ENCODE measurements at regions not wholly inside any gene's neighbourhood (a gene's known extent, or its start where the extent isn't known, plus 50 kb on each side); places are given as distances from the start of the nearest gene placed in this dataset.

DNA sequence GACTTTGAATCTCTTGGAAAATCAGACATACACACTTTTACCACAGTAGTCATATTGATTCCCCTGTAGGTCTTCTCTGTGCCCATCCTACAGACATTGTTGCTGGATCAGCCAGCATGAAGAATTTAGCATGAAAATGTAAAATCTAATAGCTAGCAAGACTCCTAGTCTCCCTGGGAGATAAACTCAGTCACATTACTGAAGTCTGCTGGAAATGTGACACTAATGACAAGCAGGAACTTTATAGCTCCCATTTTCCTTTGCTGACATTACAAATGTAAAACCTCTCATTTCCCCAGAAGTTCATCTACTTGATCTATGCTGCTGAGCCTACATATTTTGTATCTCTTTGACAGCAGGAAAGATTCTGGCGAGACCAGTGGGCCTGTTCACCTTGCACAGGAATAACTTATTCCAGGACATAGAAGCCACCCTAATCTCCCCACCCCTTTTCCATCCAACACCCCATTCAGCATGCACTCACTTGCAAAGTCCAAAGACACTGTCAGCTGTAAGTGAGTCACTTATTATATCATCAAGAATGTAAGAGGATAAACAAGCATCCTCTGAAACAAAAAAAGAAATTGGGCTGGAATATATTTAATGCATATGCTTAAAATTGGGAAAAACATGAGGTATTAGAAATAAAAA lies 648.3 kb upstream of the PKDCC start:
- H3K27me3 ChIP-seq (replicated peaks; ENCODE audit: insufficient read depth, low read depth, low read length, poor library complexity): no peaks in the 10 kb centered on the region
- TF ChIP-seq, protein P1, sequence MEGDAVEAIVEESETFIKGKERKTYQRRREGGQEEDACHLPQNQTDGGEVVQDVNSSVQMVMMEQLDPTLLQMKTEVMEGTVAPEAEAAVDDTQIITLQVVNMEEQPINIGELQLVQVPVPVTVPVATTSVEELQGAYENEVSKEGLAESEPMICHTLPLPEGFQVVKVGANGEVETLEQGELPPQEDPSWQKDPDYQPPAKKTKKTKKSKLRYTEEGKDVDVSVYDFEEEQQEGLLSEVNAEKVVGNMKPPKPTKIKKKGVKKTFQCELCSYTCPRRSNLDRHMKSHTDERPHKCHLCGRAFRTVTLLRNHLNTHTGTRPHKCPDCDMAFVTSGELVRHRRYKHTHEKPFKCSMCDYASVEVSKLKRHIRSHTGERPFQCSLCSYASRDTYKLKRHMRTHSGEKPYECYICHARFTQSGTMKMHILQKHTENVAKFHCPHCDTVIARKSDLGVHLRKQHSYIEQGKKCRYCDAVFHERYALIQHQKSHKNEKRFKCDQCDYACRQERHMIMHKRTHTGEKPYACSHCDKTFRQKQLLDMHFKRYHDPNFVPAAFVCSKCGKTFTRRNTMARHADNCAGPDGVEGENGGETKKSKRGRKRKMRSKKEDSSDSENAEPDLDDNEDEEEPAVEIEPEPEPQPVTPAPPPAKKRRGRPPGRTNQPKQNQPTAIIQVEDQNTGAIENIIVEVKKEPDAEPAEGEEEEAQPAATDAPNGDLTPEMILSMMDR (conservative IDR thresholded peaks at IDR 0.05; ENCODE audit: low read depth, low read length): no peak
- no peak for TF ChIP-seq EZH2 (IDR thresholded peaks at IDR 0.05; ENCODE audit: borderline replicate concordance, low read depth, low read length, poor library complexity, severe bottlenecking)
- intact Hi-C loops (cut with micrococcal nuclease; ENCODE audit: unreplicated experiment): loop anchor here (5.0 to 10.0 kb wide), 2 partner anchors 555 to 1487 kb away; no protein-coding TSS in a partner anchor
- CTCF ChIA-PET: interaction anchor here (0.6 to 1.4 kb wide), 3 partner anchors 346 to 1486 kb away, joined by 4 to 5 read pairs (median 4); no protein-coding TSS in a partner anchor
- DNase-seq (ENCODE audit: low spot score): no peak
- H3K36me3 ChIP-seq (ENCODE audit: insufficient read depth, low read length, poor library complexity, severe bottlenecking): no peaks in the 10 kb centered on the region
- POLR2A ChIA-PET (ENCODE audit: low non-redundant PET): no interaction called here
- no peaks in the 10 kb centered on the region for H3K9me3 ChIP-seq (ENCODE audit: low read depth, low read length, poor library complexity, severe bottlenecking)
- no TSS peak for BruUV-seq (replicated peaks)
- no peak overlapping the region for H3K27ac ChIP-seq (ENCODE audit: low read depth, low read length, poor library complexity, severe bottlenecking)
- no peak overlapping the region for H3K4me3 ChIP-seq (ENCODE audit: low read depth, low read length, poor library complexity, severe bottlenecking)
- peaks cover 8% of the 10 kb centered on the region for H3K4me1 ChIP-seq (ENCODE audit: insufficient read depth, low read length, poor library complexity, severe bottlenecking)

DNA sequence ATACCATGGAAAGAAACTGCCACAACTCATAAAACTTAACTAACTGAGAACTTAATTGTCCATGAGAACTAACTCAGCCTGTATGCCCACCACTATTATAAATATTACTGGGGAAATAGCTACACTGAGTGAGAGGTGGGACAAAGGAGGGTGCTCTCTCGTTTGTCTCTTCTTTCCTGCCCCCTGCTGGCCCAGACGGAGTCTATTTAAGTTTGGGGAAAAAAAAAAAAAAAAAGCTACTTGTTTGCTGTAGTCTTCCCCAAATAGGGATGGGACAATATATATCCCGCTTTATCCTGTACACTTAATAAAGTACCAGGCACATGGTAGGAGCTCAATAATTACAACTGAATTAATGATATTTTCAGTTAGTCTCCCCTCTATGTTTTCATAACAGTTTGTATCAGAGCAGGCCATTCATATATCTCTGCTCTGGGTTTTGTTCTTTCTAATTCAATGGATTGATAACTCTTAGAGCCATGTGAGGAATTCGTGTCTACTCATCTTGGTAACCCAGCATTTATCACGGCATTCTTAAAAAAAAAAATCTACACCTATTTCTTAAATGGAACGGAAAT lies 647.6 kb upstream of the PKDCC start:
- CTCF ChIA-PET: interaction anchor here (0.5 to 1.6 kb wide), 8 partner anchors 14 to 1487 kb away, joined by 3 to 5 read pairs (median 4); no protein-coding TSS in a partner anchor
- peak; percentile 62 for DNase-seq (ENCODE audit: low spot score)

DNA sequence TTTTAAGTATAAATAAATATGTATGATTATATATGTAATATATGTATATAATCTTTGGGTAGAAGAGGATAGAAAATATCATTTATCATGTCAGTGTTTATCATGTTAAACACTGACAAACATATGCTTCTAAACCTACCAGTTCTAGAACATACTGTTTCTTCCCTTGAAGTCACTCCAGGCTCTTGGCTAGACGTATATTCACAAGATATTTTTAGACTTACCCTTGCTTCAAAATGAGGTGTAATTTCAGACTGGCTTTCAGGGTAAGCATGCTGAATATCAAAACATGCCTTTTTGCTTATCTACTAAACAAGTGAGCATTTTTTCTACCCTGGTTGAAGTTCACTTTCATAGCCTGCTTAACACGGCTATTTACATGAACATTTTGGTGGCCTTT lies 642.4 kb upstream of the PKDCC start:
- POLR2A ChIA-PET (ENCODE audit: low non-redundant PET): no interaction called here
- no peak overlapping the region for H3K4me3 ChIP-seq (ENCODE audit: low read depth, low read length, poor library complexity, severe bottlenecking)
- no peak for DNase-seq (ENCODE audit: low spot score)
- TF ChIP-seq, protein P1 (conservative IDR thresholded peaks at IDR 0.05; ENCODE audit: low read depth, low read length): no peak
- no peak for TF ChIP-seq EZH2 (IDR thresholded peaks at IDR 0.05; ENCODE audit: borderline replicate concordance, low read depth, low read length, poor library complexity, severe bottlenecking)
- BruUV-seq (replicated peaks): no TSS peak
- no peak overlapping the region for H3K27ac ChIP-seq (ENCODE audit: low read depth, low read length, poor library complexity, severe bottlenecking)
- peaks cover 23% of the 10 kb centered on the region for H3K27me3 ChIP-seq (replicated peaks; ENCODE audit: insufficient read depth, low read depth, low read length, poor library complexity)
- CTCF ChIA-PET: no interaction called here
- peaks cover 5% of the 10 kb centered on the region for H3K4me1 ChIP-seq (ENCODE audit: insufficient read depth, low read length, poor library complexity, severe bottlenecking)
- no peaks in the 10 kb centered on the region for H3K9me3 ChIP-seq (ENCODE audit: low read depth, low read length, poor library complexity, severe bottlenecking)
- H3K36me3 ChIP-seq (ENCODE audit: insufficient read depth, low read length, poor library complexity, severe bottlenecking): no peaks in the 10 kb centered on the region
- intact Hi-C loops (cut with micrococcal nuclease; ENCODE audit: unreplicated experiment): no loop called here

More for the DNA sequence above, 647.6 kb upstream of the PKDCC start:
- H3K4me1 ChIP-seq (ENCODE audit: insufficient read depth, low read length, poor library complexity, severe bottlenecking): peaks cover 8% of the 10 kb centered on the region
- H3K27ac ChIP-seq (ENCODE audit: low read depth, low read length, poor library complexity, severe bottlenecking): no peak overlapping the region
- POLR2A ChIA-PET (ENCODE audit: low non-redundant PET): no interaction called here
- no TSS peak for BruUV-seq (replicated peaks)
- intact Hi-C loops (cut with micrococcal nuclease; ENCODE audit: unreplicated experiment): loop anchor here (5.0 kb wide), 1 partner anchor 1488 kb away; no protein-coding TSS in a partner anchor
- H3K36me3 ChIP-seq (ENCODE audit: insufficient read depth, low read length, poor library complexity, severe bottlenecking): no peaks in the 10 kb centered on the region
- TF ChIP-seq EZH2 (IDR thresholded peaks at IDR 0.05; ENCODE audit: borderline replicate concordance, low read depth, low read length, poor library complexity, severe bottlenecking): no peak
- TF ChIP-seq, protein P1 (conservative IDR thresholded peaks at IDR 0.05; ENCODE audit: low read depth, low read length): peak; percentile 66
- peaks cover 3% of the 10 kb centered on the region for H3K27me3 ChIP-seq (replicated peaks; ENCODE audit: insufficient read depth, low read depth, low read length, poor library complexity)
- H3K4me3 ChIP-seq (ENCODE audit: low read depth, low read length, poor library complexity, severe bottlenecking): no peak overlapping the region
- H3K9me3 ChIP-seq (ENCODE audit: low read depth, low read length, poor library complexity, severe bottlenecking): no peaks in the 10 kb centered on the region

Data from A673 (cell line).